Activated CD8-positive, alpha-beta T cell treated with anti-CD3 and anti-CD28 coated beads for 36 hours (primary cell): ENCODE measurements at regions not wholly inside any gene's neighbourhood (a gene's known extent, or its start where the extent isn't known, plus 50 kb on each side); places are given as distances from the start of the nearest gene placed in this dataset.

Experiments
- ATAC-seq: fragments of 200-7000 bp; cut with Tn5 transposase; one replicate; pipeline ENCODE4 v1.10.0; 2021; ENCODE audit warnings: mild to moderate bottlenecking, moderate library complexity
- CTCF ChIA-PET: fragments of 350-600 bp; sonication (Branson Sonifier 250); formaldehyde crosslinking; loops from one replicate; lab custom pipeline; 2021; ENCODE audit warnings: antibody characterized with exemption; lab: Charles Lee
- POLR2A ChIA-PET: fragments of 350-600 bp; sonication (Branson Sonifier 250); formaldehyde crosslinking; loops from one replicate; lab custom pipeline; 2021; ENCODE audit warnings: antibody characterized with exemption; lab: Charles Lee
- DNase-seq: peaks from one replicate; pipeline ENCODE4 v3.0.0-alpha.2; 2020
- H3K27ac Mint-ChIP-seq: one replicate; pipeline ENCODE4 v1.8.0; 2021; ENCODE audit warnings: mild to moderate bottlenecking, mixed read lengths
- H3K27me3 Mint-ChIP-seq: one replicate; pipeline ENCODE4 v1.8.0; 2021; ENCODE audit warnings: mixed read lengths
- H3K36me3 Mint-ChIP-seq: one replicate; pipeline ENCODE4 v1.8.0; 2021; ENCODE audit warnings: low read depth, mixed read lengths
- H3K4me1 Mint-ChIP-seq: one replicate; pipeline ENCODE4 v1.8.0; 2021; ENCODE audit warnings: low read depth, mixed read lengths
- H3K4me3 Mint-ChIP-seq: one replicate; pipeline ENCODE4 v1.8.0; 2021; ENCODE audit warnings: mild to moderate bottlenecking, moderate library complexity, mixed read lengths
- H3K9me3 Mint-ChIP-seq: one replicate; pipeline ENCODE4 v1.8.0; 2021; ENCODE audit warnings: mixed read lengths
- CTCF ChIP-seq: fragments of 200-600 bp; IDR thresholded peaks from one replicate; pipeline ENCODE4 v1.8.0; 2022; ENCODE audit warnings: antibody characterized with exemption, mild to moderate bottlenecking
- intact Hi-C: fragments of 100-400 bp; cut with micrococcal nuclease; formaldehyde crosslinking; loops from one replicate; pipeline ENCODE4 v1.10.0; 2022

- H3K4me1 Mint-ChIP-seq: no peaks in the 10 kb centered on the region
- H3K27ac Mint-ChIP-seq: no peak overlapping the region
- DNase-seq (no peak), ATAC-seq (no peak)
- POLR2A ChIA-PET: no interaction called here
- H3K36me3 Mint-ChIP-seq: no peaks in the 10 kb centered on the region
- no peaks in the 10 kb centered on the region for H3K9me3 Mint-ChIP-seq
- CTCF ChIA-PET: no interaction called here
- TF ChIP-seq CTCF: no peak
- intact Hi-C loops: no loop called here
- no peak overlapping the region for H3K4me3 Mint-ChIP-seq
- H3K27me3 Mint-ChIP-seq: no peaks in the 10 kb centered on the region
These were observed 364.2 kb downstream of the OSTF1 start for GRCh38 chr9:75452512-75452911.

- POLR2A ChIA-PET: no interaction called here
- intact Hi-C loops: no loop called here
- no peak for TF ChIP-seq CTCF
- Mint-ChIP-seq H3K9me3 (no peaks in the 10 kb centered on the region), H3K4me3 (no peak overlapping the region), H3K4me1 (no peaks in the 10 kb centered on the region), H3K36me3 (no peaks in the 10 kb centered on the region), H3K27me3 (peaks cover 2% of the 10 kb centered on the region), H3K27ac (no peak overlapping the region)
- no peak for ATAC-seq
- CTCF ChIA-PET: interaction anchor here (1.0 to 1.3 kb wide), 2 partner anchors 8 to 13 kb away, joined by 3 read pairs; no protein-coding TSS in a partner anchor
- no peak for DNase-seq
These were observed 365.7 kb downstream of the OSTF1 start for GRCh38 chr9:75454043-75454442.

GRCh38 chr9:75454891-75455290 lies 366.6 kb downstream of the OSTF1 start:
- ChIA-PET CTCF (interaction anchor here (0.6 kb wide), 1 partner anchor 78 kb away, joined by 3 read pairs; no protein-coding TSS in a partner anchor), POLR2A (no interaction called here)
- H3K9me3 Mint-ChIP-seq: no peaks in the 10 kb centered on the region
- H3K27me3 Mint-ChIP-seq: peaks cover 2% of the 10 kb centered on the region
- intact Hi-C loops: no loop called here
- no peaks in the 10 kb centered on the region for H3K36me3 Mint-ChIP-seq
- H3K27ac Mint-ChIP-seq: no peak overlapping the region
- DNase-seq (no peak), ATAC-seq (no peak)
- TF ChIP-seq CTCF: no peak
- no peak overlapping the region for H3K4me3 Mint-ChIP-seq
- no peaks in the 10 kb centered on the region for H3K4me1 Mint-ChIP-seq

GRCh38 chr9:75455444-75455921 lies 367.2 kb downstream of the OSTF1 start:
- no peak overlapping the region for H3K4me3 Mint-ChIP-seq
- H3K27ac Mint-ChIP-seq: no peak overlapping the region
- ChIA-PET POLR2A (no interaction called here), CTCF (no interaction called here)
- peaks cover 2% of the 10 kb centered on the region for H3K27me3 Mint-ChIP-seq
- intact Hi-C loops: no loop called here
- H3K9me3 Mint-ChIP-seq: no peaks in the 10 kb centered on the region
- no peak for ATAC-seq
- H3K4me1 Mint-ChIP-seq: no peaks in the 10 kb centered on the region
- DNase-seq: no peak
- TF ChIP-seq CTCF: no peak
- H3K36me3 Mint-ChIP-seq: no peaks in the 10 kb centered on the region

- intact Hi-C loops: no loop called here
- DNase-seq (no peak), ATAC-seq (no peak)
- Mint-ChIP-seq H3K27me3 (peaks cover 2% of the 10 kb centered on the region), H3K4me3 (no peak overlapping the region), H3K36me3 (no peaks in the 10 kb centered on the region), H3K9me3 (no peaks in the 10 kb centered on the region), H3K4me1 (no peaks in the 10 kb centered on the region), H3K27ac (no peak overlapping the region)
- no peak for TF ChIP-seq CTCF
- CTCF ChIA-PET: interaction anchor here (1.1 kb wide), 1 partner anchor 12 kb away, joined by 3 read pairs; no protein-coding TSS in a partner anchor
- POLR2A ChIA-PET: no interaction called here
These were observed 368.4 kb downstream of the OSTF1 start for GRCh38 chr9:75456698-75457097.
